T1000 (cell line): ENCODE measurements at regions not wholly inside any gene's neighbourhood (a gene's known extent, or its start where the extent isn't known, plus 50 kb on each side); places are given as distances from the start of the nearest gene placed in this dataset.
"Not testable (repeated sequence)": the region's sequence is repeated elsewhere in the genome, so short reads cannot be mapped to it uniquely, and the experiment has no call there.

Source experiments
- DNase-seq: peaks from one replicate; lab custom pipeline; 2025; ENCODE audit warnings: mixed read lengths; lab: John Stamatoyannopoulos, UW

DNA sequence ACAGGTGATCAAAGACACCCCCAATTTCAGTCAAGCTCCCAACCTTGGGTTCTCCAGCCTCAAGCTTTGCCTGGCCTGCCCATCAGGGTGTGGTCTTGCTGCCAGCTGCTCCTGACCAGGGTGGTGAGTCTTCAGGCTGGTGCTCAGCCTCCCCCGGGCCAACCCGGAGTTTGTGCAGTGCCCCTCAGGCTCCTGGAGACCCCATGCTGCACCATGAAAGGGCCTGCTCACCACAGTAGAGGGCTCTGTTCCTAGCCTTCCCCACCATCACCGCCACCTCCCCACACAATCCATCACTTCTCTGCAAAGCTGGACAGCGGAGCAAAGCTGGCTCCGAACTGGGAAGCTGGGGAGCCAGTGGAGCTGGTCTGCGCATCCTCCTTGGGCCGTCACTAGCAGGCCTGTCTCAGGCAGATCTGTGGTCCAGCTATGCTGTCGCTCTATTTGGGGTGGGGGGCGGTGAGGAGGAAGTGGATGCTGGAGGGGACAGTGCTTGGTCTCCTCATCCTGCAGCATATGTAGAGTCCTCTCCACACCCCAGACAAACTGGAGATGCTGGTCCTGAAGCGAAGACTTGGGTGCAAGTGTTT is 88.5 kb upstream of the RPL38 start:
- no peak for DNase-seq

DNA sequence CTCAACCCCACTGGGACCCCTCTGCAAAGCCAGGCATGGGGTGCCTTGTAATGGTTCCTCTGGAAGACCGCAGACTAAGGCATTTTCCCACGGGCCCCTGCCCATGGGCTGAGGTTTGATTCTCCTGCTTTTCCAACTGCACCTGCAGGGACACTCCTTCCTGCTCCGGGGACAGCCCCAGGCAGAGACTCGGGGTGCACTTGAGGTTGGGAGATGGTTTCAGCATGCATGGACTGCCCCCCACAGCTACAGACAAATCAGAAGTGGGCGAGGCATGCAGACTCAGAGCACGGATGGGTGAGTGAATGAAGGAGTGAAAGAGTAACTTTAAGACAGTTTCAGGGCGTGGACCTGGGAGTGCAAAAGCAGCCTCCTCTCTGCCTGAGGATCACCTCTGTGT is 87.9 kb upstream of the RPL38 start:
- no peak for DNase-seq

DNA sequence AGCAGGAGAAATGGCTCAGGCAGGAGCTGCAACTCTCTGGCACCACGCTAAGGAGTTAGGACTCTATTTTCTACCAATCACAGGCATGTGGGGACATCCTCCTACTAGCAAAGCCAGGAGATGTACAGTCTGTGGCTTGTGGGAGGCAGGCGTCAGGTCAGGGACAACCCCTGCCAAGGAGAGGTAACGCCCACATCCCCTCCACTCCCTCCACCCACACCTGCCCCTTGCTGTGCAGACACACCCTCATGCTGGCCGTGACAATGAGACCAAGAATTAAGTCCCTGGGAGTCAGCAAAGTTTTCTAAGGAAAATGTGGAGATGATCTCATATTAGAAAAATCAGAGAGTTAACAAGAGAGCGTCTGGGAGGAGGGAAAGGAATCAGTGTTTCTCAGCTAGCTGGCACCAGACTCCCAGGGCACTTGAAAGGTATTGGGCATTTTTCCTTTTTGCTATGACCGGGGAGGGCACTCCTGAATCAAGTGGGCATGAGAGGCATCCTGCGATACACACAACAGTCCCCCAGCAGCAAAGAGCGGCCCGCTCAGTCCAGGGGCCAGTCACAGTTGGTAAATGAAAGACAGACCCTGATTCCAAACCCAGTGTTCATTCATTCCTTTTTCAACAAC is 87.3 kb upstream of the RPL38 start:
- DNase-seq, result no peak

GRCh38 chr17:74117087-74117698 is 86.3 kb upstream of the RPL38 start:
- DNase-seq, result no peak

DNA sequence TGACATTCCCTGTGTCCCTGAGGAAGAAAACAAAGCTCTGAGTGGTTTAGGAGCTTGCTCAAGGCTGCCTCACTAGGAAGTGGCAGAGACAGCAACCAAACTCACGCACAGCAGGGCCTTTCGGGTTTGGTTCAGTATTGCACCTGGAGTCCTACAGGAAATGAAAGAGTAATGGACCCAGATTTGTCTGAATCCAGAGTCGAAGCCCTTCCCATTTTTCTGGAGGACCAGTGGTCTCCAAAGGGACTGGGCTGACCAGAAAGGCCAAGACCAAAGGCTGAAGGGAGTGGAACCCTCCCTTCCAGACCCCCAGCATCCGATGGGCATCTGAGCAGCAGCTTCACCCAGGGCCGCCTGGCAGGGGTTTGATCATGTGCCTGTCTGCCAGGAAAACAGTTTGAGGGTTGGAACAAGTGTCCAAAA is 85.5 kb upstream of the RPL38 start:
- DNase-seq, result no peak

DNA sequence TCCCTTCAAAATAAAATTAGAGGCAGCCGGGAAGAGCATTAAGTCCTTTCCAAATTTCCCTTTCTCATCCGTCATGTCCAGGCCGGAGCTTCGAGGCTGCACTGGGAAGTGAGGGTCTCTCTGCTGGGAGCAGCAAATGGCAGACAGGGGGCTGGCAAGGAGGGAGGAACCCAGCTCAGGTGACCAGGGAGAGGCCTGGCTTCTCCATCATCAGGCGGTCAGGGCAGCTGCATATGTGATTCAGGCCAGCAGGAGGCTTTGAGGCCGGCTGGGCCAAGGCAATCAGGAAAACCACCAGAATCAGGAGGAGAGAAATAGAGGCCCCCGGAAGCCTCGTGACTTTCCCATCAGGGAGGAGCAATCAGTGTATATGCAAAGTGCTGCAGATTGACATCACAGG is 85.0 kb upstream of the RPL38 start:
- no peak for DNase-seq

GRCh38 chr17:74119049-74119580 is 84.4 kb upstream of the RPL38 start:
- DNase-seq, result no peak

- DNase-seq, result no peak
Measured at GRCh38 chr17:74119965-74120364, 83.5 kb upstream of the RPL38 start.

DNA sequence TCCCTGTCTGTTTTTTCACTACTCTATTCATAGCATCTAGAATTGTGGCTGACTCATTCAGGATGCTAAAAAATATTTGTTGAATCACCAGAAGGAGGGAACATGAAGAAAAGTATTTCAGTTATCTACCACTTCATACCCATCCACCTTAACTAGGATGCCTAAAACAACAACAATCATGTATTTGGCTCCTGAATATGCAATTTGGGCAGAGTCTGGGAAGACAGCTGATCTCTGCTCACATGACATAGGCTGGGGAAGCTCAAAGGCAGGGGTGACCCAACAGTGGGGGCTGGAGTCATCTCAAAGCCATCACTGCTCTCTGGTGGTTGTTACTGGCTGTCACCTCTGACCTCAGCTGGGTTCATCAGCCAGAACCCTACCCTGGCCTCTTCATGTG is 80.1 kb upstream of the RPL38 start:
- DNase-seq, result no peak

GRCh38 chr17:74123866-74124444 is 79.5 kb upstream of the RPL38 start:
- DNase-seq, result no peak

DNA sequence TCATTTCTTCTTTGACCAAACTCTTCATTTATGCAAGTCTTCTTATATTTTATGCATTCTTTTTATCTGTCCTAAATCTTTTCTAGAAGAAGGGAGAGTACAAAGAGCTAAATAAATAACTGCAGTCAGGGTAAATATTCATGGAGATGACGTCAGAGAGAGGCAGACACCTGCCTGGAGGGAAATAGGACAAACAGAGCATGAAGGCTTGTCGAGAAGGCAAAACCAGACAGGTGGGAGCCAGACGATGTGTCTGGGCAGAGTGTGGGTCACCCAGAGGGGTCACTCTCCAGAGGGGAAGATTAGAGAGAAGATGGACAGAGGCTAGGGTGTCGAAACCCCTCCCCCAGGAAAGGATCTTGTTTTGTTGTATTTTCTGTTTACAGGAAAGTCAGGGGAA is 78.3 kb upstream of the RPL38 start:
- DNase-seq, result no peak

DNA sequence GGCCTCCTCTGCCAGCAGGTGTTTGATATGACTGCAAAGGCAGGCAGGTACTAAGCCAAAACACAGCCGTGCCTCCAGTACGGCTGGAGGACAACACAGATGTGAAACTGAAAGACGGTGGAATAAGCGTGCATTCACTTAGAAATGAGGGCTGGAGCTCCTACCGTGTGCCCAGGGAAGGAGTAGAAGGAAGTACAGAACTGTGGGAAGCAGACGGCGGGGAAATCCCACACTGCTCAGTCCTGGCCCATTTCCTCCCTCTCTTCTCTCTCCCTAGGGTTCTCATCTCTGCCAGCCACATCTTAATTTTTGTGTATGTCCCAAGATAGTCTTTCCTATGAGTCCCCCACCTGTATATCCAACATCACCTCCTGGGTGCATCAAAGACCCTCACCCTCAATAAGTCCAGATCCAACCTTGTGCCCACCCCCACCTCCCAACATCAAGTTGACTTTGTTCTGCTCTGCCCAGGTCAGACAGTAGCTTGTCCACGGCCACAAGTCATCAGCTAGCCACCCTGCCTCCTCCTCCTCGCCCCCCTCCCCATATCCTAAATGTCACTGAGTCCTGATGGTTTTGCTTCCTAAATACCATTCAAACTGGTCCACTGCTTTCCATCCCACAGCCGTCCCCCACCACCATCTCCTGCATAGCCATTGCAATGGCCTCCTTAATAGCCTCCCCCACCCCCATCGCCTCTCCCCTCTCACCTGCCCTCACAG is 77.1 kb upstream of the RPL38 start:
- DNase-seq, result no peak

DNA sequence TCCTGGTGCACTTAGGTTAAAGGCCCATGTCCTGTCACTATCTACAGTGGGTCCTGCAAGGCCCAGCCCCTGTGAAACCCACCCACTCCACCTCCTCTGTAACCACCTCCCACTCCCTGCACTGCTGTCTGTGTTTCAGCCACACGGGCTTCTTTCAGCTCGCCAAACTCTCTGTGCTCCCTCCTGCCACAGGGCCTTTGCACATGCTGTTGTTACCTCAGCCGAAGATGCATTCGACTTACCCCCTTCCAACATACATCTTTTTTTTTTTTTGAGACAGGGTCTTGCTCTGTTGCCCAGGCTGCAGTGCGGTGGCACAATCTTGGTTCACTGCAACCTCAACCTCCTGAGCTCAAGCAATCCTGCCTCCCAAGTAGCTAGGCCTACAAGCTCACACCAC is 76.5 kb upstream of the RPL38 start:
- no peak for DNase-seq

DNA sequence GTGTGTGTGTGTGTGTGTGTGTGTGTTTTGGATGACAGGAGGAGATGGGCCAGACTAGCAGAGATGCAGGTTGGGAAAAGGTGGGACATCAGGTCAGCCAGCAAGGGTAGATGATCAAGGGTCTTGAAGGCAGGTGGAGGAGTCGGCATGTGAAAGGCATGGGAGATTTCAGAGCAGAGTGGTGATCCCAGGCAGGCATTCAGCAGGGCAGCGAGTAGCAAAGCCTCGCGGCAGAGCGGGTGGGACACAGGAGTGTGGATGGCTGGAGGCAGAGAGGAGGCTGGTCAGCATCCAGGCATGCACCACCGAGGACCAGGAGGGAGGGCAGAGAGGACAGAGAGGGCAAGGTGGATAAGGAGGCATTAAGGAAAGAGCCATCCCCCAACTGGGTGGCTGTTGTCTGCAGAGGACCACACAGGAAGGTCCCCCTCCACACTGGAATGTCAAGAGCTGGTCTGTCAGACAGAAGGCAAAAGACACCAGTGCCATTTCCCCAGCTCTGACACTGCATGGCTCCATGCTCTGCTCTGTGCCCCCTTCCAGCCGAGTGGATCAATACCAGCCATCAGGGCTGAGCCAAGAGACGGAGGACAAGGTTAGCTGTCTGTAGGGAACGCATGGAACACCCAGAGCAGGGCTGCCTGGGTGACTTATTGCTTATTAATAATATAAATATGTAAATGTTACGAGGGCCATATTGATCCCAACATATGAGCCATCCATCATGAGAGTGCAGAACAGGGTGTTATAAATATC is 74.8 kb upstream of the RPL38 start:
- no peak for DNase-seq

DNA sequence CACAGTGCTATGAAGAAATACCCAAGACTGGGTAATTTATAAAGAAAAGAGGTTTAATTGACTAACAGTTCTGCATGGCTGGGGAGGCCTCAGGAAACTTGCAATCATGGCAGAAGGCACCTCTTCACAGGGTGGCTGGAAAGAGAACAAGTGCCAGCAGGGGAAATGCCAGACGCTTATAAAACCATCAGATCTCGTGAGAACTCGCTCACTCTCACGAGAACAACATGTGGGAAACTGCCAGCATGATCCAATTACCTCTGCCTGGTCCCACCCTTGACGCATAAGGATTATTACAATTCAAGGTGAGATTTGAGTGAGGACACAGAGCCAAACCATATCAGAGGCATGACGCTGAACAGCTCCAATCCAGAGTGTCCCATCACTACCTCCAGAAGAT is 73.7 kb upstream of the RPL38 start:
- not testable (repeated sequence) for DNase-seq

GRCh38 chr17:74130276-74130675 is 73.2 kb upstream of the RPL38 start:
- DNase-seq, result no peak

GRCh38 chr17:74130841-74131240 is 72.6 kb upstream of the RPL38 start:
- no peak for DNase-seq

DNA sequence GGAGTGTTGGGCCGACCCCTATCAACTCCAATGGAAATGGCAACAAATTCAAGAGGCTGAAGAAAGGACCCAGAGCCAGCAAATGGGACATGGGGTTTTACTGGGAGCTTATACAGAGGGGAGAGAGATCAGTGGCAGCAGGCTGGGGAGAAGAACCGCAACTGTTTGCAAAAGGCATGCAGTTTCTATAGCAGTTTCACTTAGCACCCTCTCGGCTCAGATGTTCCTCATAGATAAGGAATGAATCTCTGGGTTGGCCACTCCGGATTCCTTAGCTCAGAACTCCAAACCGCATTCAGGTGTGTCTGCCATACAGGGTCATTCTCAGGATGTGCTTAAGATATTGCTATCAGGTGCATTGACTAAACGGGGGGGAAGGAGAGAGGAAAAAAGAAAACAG is 71.1 kb upstream of the RPL38 start:
- no peak for DNase-seq

- DNase-seq, result no peak
Measured at GRCh38 chr17:74133740-74134139, 69.7 kb upstream of the RPL38 start.

- not testable (repeated sequence) for DNase-seq
Measured at GRCh38 chr17:74134234-74134633, 69.2 kb upstream of the RPL38 start.

DNA sequence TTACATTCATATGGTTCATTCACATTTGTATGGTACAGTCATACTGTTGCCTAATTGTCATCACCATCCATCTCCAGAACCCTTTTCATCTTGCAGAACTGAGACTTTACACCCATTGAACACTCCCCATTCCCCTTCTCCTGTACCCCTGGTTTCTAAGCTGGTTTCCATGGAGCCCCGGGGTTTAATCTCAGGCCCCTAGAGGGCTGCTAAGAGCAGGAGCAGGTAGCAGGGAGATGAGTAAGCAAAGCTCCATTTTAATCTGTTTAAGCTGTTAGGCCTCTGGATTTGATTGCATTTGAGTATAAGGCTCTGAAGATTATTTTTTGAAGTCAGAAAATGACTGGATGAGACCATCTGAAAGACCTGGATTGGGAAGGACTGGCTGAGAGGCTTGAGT is 68.5 kb upstream of the RPL38 start:
- DNase-seq, result no peak
